Inferior parietal cortex (tissue), 1 donor: ENCODE measurements at regions not wholly inside any gene's neighbourhood (a gene's known extent, or its start where the extent isn't known, plus 50 kb on each side); places are given as distances from the start of the nearest gene placed in this dataset.

Experiments used
- DNase-seq: peaks from one replicate; pipeline ENCODE4 v3.0.0-alpha.2; 2016; ENCODE audit errors: extremely low spot score

GRCh38 chr5:2442496-2443354 is 308.8 kb downstream of the IRX2 start:
- DNase-seq = no peak

- no peak for DNase-seq
These were observed 309.8 kb downstream of the IRX2 start for GRCh38 chr5:2441495-2442180.

- DNase-seq = no peak
These were observed 311.9 kb downstream of the IRX2 start for GRCh38 chr5:2439608-2440007.

GRCh38 chr5:2433086-2433485 is 318.4 kb downstream of the IRX2 start:
- DNase-seq = no peak

- DNase-seq = no peak
These were observed 319.2 kb downstream of the IRX2 start for GRCh38 chr5:2432076-2432920.

- DNase-seq = no peak
These were observed 320.9 kb downstream of the IRX2 start for GRCh38 chr5:2430606-2431005.

- DNase-seq = no peak
These were observed 323.5 kb downstream of the IRX2 start for GRCh38 chr5:2427983-2428382.

GRCh38 chr5:2423634-2424033 is 327.8 kb downstream of the IRX2 start:
- no peak for DNase-seq

- DNase-seq = no peak
These were observed 334.2 kb downstream of the IRX2 start for GRCh38 chr5:2417301-2417700.

GRCh38 chr5:2415678-2416077 is 335.8 kb downstream of the IRX2 start:
- no peak for DNase-seq

GRCh38 chr5:2410451-2410850 is 341.0 kb downstream of the IRX2 start:
- no peak for DNase-seq

- DNase-seq = no peak
These were observed 348.2 kb downstream of the IRX2 start for GRCh38 chr5:2403296-2403695.

- no peak for DNase-seq
These were observed 351.7 kb downstream of the IRX2 start for GRCh38 chr5:2399804-2400203.

GRCh38 chr5:2399096-2399495 is 352.4 kb downstream of the IRX2 start:
- DNase-seq = no peak

- DNase-seq = no peak
These were observed 357.9 kb downstream of the IRX2 start for GRCh38 chr5:2393556-2393955.

- DNase-seq = no peak
These were observed 359.9 kb downstream of the IRX2 start for GRCh38 chr5:2391566-2391965.

GRCh38 chr5:2391021-2391420 is 360.5 kb downstream of the IRX2 start:
- no peak for DNase-seq

- DNase-seq = no peak
These were observed 362.9 kb downstream of the IRX2 start for GRCh38 chr5:2388571-2388970.

- DNase-seq = no peak
These were observed 363.7 kb downstream of the IRX2 start for GRCh38 chr5:2387634-2388325.

GRCh38 chr5:2387250-2387633 is 364.2 kb downstream of the IRX2 start:
- DNase-seq = no peak

- DNase-seq = no peak
These were observed 365.7 kb downstream of the IRX2 start for GRCh38 chr5:2385818-2386217.

GRCh38 chr5:2383698-2384065 is 367.8 kb downstream of the IRX2 start:
- no peak for DNase-seq
